ENCODE measurements at regions not wholly inside any gene's neighbourhood (a gene's known extent, or its start where the extent isn't known, plus 50 kb on each side); places are given as distances from the start of the nearest gene placed in this dataset.

- TF ChIP-seq CTCF (IDR thresholded peaks at IDR 0.05; ENCODE audit: insufficient read depth, low read depth, low read length, missing control alignments): no peak
- H3K4me3 ChIP-seq (ENCODE audit: low read depth, low read length): no peak overlapping the region
- DNase-seq (ENCODE audit: low read depth): peak; percentile 7
Observed at GRCh38 chr11:31871310-31872075, 60.4 kb upstream of the PAX6 start.

- no peak overlapping the region for H3K4me3 ChIP-seq (ENCODE audit: low read depth, low read length)
- DNase-seq (ENCODE audit: low read depth): peak; percentile 35
- TF ChIP-seq CTCF (IDR thresholded peaks at IDR 0.05; ENCODE audit: insufficient read depth, low read depth, low read length, missing control alignments): peak; percentile 63
Observed at GRCh38 chr11:31870609-31871309, 59.6 kb upstream of the PAX6 start.

GRCh38 chr11:31869986-31870385 lies 58.9 kb upstream of the PAX6 start:
- no peak overlapping the region for H3K4me3 ChIP-seq (ENCODE audit: low read depth, low read length)
- no peak for DNase-seq (ENCODE audit: low read depth)
- TF ChIP-seq CTCF (IDR thresholded peaks at IDR 0.05; ENCODE audit: insufficient read depth, low read depth, low read length, missing control alignments): no peak

- no peak overlapping the region for H3K4me3 ChIP-seq (ENCODE audit: low read depth, low read length)
- peak; percentile 5 for DNase-seq (ENCODE audit: low read depth)
- TF ChIP-seq CTCF (IDR thresholded peaks at IDR 0.05; ENCODE audit: insufficient read depth, low read depth, low read length, missing control alignments): no peak
Observed at GRCh38 chr11:31865606-31866300, 54.6 kb upstream of the PAX6 start.

GRCh38 chr11:31863170-31863832 lies 52.2 kb upstream of the PAX6 start:
- H3K4me3 ChIP-seq (ENCODE audit: low read depth, low read length): no peak overlapping the region
- TF ChIP-seq CTCF (IDR thresholded peaks at IDR 0.05; ENCODE audit: insufficient read depth, low read depth, low read length, missing control alignments): no peak
- no peak for DNase-seq (ENCODE audit: low read depth)

GRCh38 chr11:31861011-31861410 lies 49.9 kb upstream of the PAX6 start:
- TF ChIP-seq CTCF (IDR thresholded peaks at IDR 0.05; ENCODE audit: insufficient read depth, low read depth, low read length, missing control alignments): no peak
- no peak overlapping the region for H3K4me3 ChIP-seq (ENCODE audit: low read depth, low read length)
- no peak for DNase-seq (ENCODE audit: low read depth)
